H1 (cell line): ENCODE measurements at regions not wholly inside any gene's neighbourhood (a gene's known extent, or its start where the extent isn't known, plus 50 kb on each side); places are given as distances from the start of the nearest gene placed in this dataset.

ENCODE experiments used
- PHF8 ChIP-seq: fragments of 200-600 bp; sonication (generic); conservative IDR thresholded peaks from 2 replicates; pipeline ENCODE4 v1.7.1; 2012; ENCODE audit warnings: low read depth, mild to moderate bottlenecking, inconsistent platforms, low read length, moderate library complexity
- TBP ChIP-seq: IDR thresholded peaks from 2 replicates; pipeline ENCODE4 v1.6.1; 2011; ENCODE audit warnings: low read depth, low read length, improper control_type of control experiment

DNA sequence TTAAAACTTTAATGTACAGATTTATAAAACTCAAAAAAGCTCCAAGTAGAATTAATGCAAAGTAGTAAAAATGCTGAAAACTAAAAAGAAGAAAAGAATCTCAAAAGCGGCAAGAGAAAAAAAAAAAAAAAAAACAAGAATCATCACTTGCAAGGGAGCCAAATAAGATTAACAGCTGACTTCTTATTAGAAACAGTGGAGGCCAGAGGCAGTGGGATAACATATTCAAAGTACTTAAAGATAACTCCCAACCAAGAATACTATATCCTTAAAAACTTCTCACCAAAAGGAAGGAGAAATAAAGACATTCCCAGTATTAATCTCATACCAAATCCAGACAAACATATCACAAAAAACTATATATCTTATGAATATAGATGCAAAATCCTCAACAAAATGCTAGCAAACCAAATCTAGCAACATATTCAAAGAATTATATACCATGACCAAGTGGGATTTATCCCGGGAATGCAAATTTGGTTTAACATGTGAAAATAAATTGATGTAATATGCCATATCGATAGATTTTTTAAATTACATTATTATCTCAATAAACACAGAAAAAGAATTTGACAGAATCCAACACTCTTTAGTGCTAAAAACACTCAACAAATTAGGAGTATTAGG lies 62.7 kb downstream of the CAMK2N1 start (continued):
- TF ChIP-seq TBP (no peak), PHF8 (no peak)
